GM23338 (cell line): ENCODE measurements at regions not wholly inside any gene's neighbourhood (a gene's known extent, or its start where the extent isn't known, plus 50 kb on each side); places are given as distances from the start of the nearest gene placed in this dataset.

Source experiments
- ATAC-seq: fragments of 200-7000 bp; cut with Tn5 transposase; 3 replicates; pipeline ENCODE4 v1.9.1; 2020
- DNase-seq: peaks from one replicate; pipeline ENCODE4 v3.0.0-alpha.2; 2015; ENCODE audit warnings: low spot score
- H2AFZ ChIP-seq: fragments of 200-600 bp; sonication (generic); 2 replicates; pipeline ENCODE4 v1.8.0; 2016; ENCODE audit warnings: antibody characterized with exemption, mild to moderate bottlenecking, moderate library complexity
- H3F3A ChIP-seq: fragments of 200-600 bp; sonication (generic); replicated peaks from 2 replicates; pipeline ENCODE4 v1.8.0; 2017; ENCODE audit warnings: antibody characterized with exemption, mixed run types, low read depth
- H3K27ac ChIP-seq: fragments of 200-600 bp; sonication (generic); 2 replicates; pipeline ENCODE4 v1.6.1; 2016; ENCODE audit warnings: low read depth
- H3K27me3 ChIP-seq: fragments of 200-600 bp; sonication (generic); 2 replicates; pipeline ENCODE4 v1.8.0; 2016; ENCODE audit warnings: mild to moderate bottlenecking, mixed run types, moderate library complexity; ENCODE audit not compliant: insufficient read depth
- H3K36me3 ChIP-seq: fragments of 200-600 bp; sonication (generic); 2 replicates; pipeline ENCODE4 v1.8.0; 2016; ENCODE audit warnings: mild to moderate bottlenecking; ENCODE audit not compliant: insufficient read depth
- H3K4me1 ChIP-seq: fragments of 200-600 bp; sonication (generic); 2 replicates; pipeline ENCODE4 v1.8.0; 2016; ENCODE audit warnings: mild to moderate bottlenecking, moderate library complexity; ENCODE audit not compliant: insufficient read depth
- H3K4me2 ChIP-seq: fragments of 200-600 bp; sonication (generic); 2 replicates; pipeline ENCODE4 v1.7.1; 2017; ENCODE audit warnings: mixed run types
- H3K4me3 ChIP-seq: fragments of 200-600 bp; sonication (generic); 2 replicates; pipeline ENCODE4 v1.6.1; 2016; ENCODE audit warnings: mixed run types
- H3K79me2 ChIP-seq: fragments of 200-600 bp; sonication (generic); replicated peaks from 2 replicates; pipeline ENCODE4 v1.8.0; 2017; ENCODE audit warnings: mild to moderate bottlenecking; ENCODE audit not compliant: insufficient read depth
- H3K9me2 ChIP-seq: fragments of 200-600 bp; sonication (generic); 2 replicates; pipeline ENCODE4 v1.8.0; 2017; ENCODE audit not compliant: insufficient read depth
- H4K20me1 ChIP-seq: fragments of 200-600 bp; sonication (generic); replicated peaks from 2 replicates; pipeline ENCODE4 v1.8.0; 2017; ENCODE audit warnings: mild to moderate bottlenecking; ENCODE audit not compliant: insufficient read depth
- H3K27ac Mint-ChIP-seq: 2 replicates; pipeline ENCODE4 v1.8.0; 2020; ENCODE audit warnings: inconsistent platforms, mild to moderate bottlenecking, moderate library complexity, mixed read lengths
- H3K27me3 Mint-ChIP-seq: 3 replicates; pipeline ENCODE4 v1.8.0; 2022; ENCODE audit warnings: low read depth, mild to moderate bottlenecking, moderate library complexity, mixed read lengths, inconsistent platforms; ENCODE audit not compliant: insufficient read depth, poor library complexity
- H3K36me3 Mint-ChIP-seq: 3 replicates; pipeline ENCODE4 v1.8.0; 2021; ENCODE audit warnings: low read depth, mild to moderate bottlenecking, inconsistent platforms, moderate library complexity, mixed read lengths
- H3K4me1 Mint-ChIP-seq: 3 replicates; pipeline ENCODE4 v1.8.0; 2020; ENCODE audit warnings: mild to moderate bottlenecking, inconsistent platforms, mixed read lengths
- H3K4me3 Mint-ChIP-seq: 3 replicates; pipeline ENCODE4 v1.8.0; 2021; ENCODE audit warnings: moderate library complexity, mild to moderate bottlenecking, inconsistent platforms, mixed read lengths
- H3K9me3 Mint-ChIP-seq: 3 replicates; pipeline ENCODE4 v1.8.0; 2020; ENCODE audit warnings: moderate library complexity, mild to moderate bottlenecking, inconsistent platforms, mixed read lengths
- CREB1 ChIP-seq: fragments of 250-450 bp; sonication (Bioruptor Pico); IDR thresholded peaks from 2 replicates; pipeline ENCODE4 v1.5.0; 2020; ENCODE audit warnings: low read depth, mild to moderate bottlenecking, moderate library complexity
- CTCF ChIP-seq, 2 experiments: fragments of 200-600 bp in 1 of 2; sonication (generic) in 1 of 2; conservative IDR thresholded peaks; 2 replicates each; pipeline versions ENCODE4 v1.5.1 to v1.6.1; 2016 to 2017; ENCODE audit warnings: antibody characterized with exemption in 2 of 2, low read depth in 2 of 2, mild to moderate bottlenecking in 2 of 2, moderate library complexity in 1 of 2
- ETS1 ChIP-seq: IDR thresholded peaks from 2 replicates; pipeline ENCODE4 v1.6.1; 2016; ENCODE audit warnings: antibody characterized with exemption
- EZH2 ChIP-seq: fragments of 200-600 bp; sonication (generic); IDR thresholded peaks from one replicate; pipeline ENCODE4 v1.8.0; 2017; ENCODE audit warnings: antibody characterized with exemption, mild to moderate bottlenecking, low read depth; ENCODE audit not compliant: unreplicated experiment
- REST ChIP-seq: IDR thresholded peaks from one replicate; pipeline ENCODE4 v1.6.1; 2018; ENCODE audit warnings: antibody characterized with exemption; ENCODE audit not compliant: unreplicated experiment
- STAT1 ChIP-seq: IDR thresholded peaks from one replicate; pipeline ENCODE4 v1.6.1; 2016; ENCODE audit warnings: antibody characterized with exemption; ENCODE audit not compliant: unreplicated experiment
- ZNF331 ChIP-seq: fragments of 250-450 bp; sonication (Bioruptor Pico); IDR thresholded peaks from 2 replicates; pipeline ENCODE4 v1.5.0; 2020; ENCODE audit warnings: low read depth, mild to moderate bottlenecking, moderate library complexity

- DNase-seq = no peak
These were observed 86.8 kb upstream of the ACP3 start for GRCh38 chr3:132230156-132231000.

More at GRCh38 chr3:132230156-132231000, 86.8 kb upstream of the ACP3 start:
- H3K4me1 Mint-ChIP-seq = peaks cover 26% of the 10 kb centered on the region
- TF ChIP-seq EZH2 (no peak), REST (no peak), CTCF (conservative IDR thresholded peaks at IDR 0.05; ENCODE audit: low read depth in 2 of 2) (no peak), ETS1 (no peak), CREB1 (CRISPR knock-in tag) (no peak), ZNF331 (no peak), STAT1 (no peak)
- Histone ChIP-seq H3K4me1 (peaks cover 22% of the 10 kb centered on the region), H2AFZ (no peak overlapping the region), H3K27ac (no peak overlapping the region), H4K20me1 (no peaks in the 10 kb centered on the region), H3K4me2 (no peak overlapping the region), H3K9me2 (0 out of 2 replicates have a peak, but pooled peaks cover 5% of the 10 kb centered on the region), H3K79me2 (no peaks in the 10 kb centered on the region), H3K4me3 (no peak overlapping the region), H3F3A (no peaks in the 10 kb centered on the region), H3K36me3 (no peaks in the 10 kb centered on the region), H3K27me3 (no peaks in the 10 kb centered on the region)
- H3K27ac Mint-ChIP-seq = no peak overlapping the region
- H3K27me3 Mint-ChIP-seq = peaks cover 7% of the 10 kb centered on the region
- H3K4me3 Mint-ChIP-seq = no peak overlapping the region
- no peaks in the 10 kb centered on the region for H3K36me3 Mint-ChIP-seq
- H3K9me3 Mint-ChIP-seq = no peaks in the 10 kb centered on the region; the same call in 2 of the 3 replicates
- ATAC-seq = no peak
